Panc1 (cell line): ENCODE measurements at regions not wholly inside any gene's neighbourhood (a gene's known extent, or its start where the extent isn't known, plus 50 kb on each side); places are given as distances from the start of the nearest gene placed in this dataset.

Experiments
- ATAC-seq: fragments of 200-7000 bp; cut with Tn5 transposase; 2 replicates; pipeline ENCODE4 v1.9.1; 2020; ENCODE audit warnings: mild to moderate bottlenecking, moderate library complexity
- BruUV-seq: library from RNA; stranded (reverse); fragments of 400-500 nt; replicated peaks from 2 replicates; lab custom pipeline; 2021; lab: Mats Ljungman, UMichigan
- CTCF ChIA-PET: fragments of 300-600 bp; sonication (Branson Sonifier 250); formaldehyde crosslinking; loops from one replicate; lab custom pipeline; 2022; ENCODE audit warnings: antibody characterized with exemption; lab: Charles Lee
- POLR2A ChIA-PET: fragments of 300-600 bp; sonication (Branson Sonifier 250); formaldehyde crosslinking; loops from one replicate; lab custom pipeline; 2022; ENCODE audit warnings: antibody characterized with exemption; lab: Charles Lee
- DNase-seq: peaks from one replicate; pipeline ENCODE4 v3.0.0-alpha.2; 2010; ENCODE audit warnings: low read depth, low spot score
- H3K27ac ChIP-seq: 2 replicates; pipeline ENCODE4 v1.5.1; 2011; ENCODE audit warnings: mild to moderate bottlenecking, low read length, inconsistent platforms
- H3K27me3 ChIP-seq: fragments of 200-500 bp; sonication (Bioruptor generic); 2 replicates; pipeline ENCODE4 v1.6.0; 2014; ENCODE audit warnings: low read length, inconsistent platforms; ENCODE audit not compliant: control insufficient read depth, insufficient read depth
- H3K36me3 ChIP-seq: fragments of 200-500 bp; sonication (Bioruptor generic); 2 replicates; pipeline ENCODE4 v1.5.1; 2014; ENCODE audit warnings: inconsistent platforms, mild to moderate bottlenecking, low read length, moderate library complexity; ENCODE audit not compliant: control insufficient read depth, insufficient read depth
- H3K4me1 ChIP-seq: 2 replicates; pipeline ENCODE4 v1.5.1; 2011; ENCODE audit warnings: inconsistent platforms, mild to moderate bottlenecking, low read length, moderate library complexity; ENCODE audit not compliant: control insufficient read depth, insufficient read depth
- H3K4me3 ChIP-seq, 2 experiments: 2 replicates each; pipeline ENCODE4 v1.5.1; 2011 to 2012; ENCODE audit warnings: low read depth in 2 of 2, low read length in 2 of 2, mild to moderate bottlenecking in 2 of 2, inconsistent platforms in 1 of 2, moderate library complexity in 1 of 2
- H3K9me3 ChIP-seq: fragments of 200-500 bp; sonication (Bioruptor generic); 2 replicates; pipeline ENCODE4 v1.5.1; 2014; ENCODE audit warnings: low read depth, mild to moderate bottlenecking, inconsistent platforms, low read length, moderate library complexity; ENCODE audit not compliant: control insufficient read depth, insufficient read depth
- CTCF ChIP-seq: fragments of 450-650 bp; IDR thresholded peaks from 2 replicates; pipeline ENCODE4 v1.5.1; 2017; ENCODE audit warnings: mild to moderate bottlenecking
- POLR2AphosphoS5 ChIP-seq: IDR thresholded peaks from 2 replicates; pipeline ENCODE4 v1.6.1; 2012; ENCODE audit warnings: mild to moderate bottlenecking, low read depth, low read length, moderate library complexity
- REST ChIP-seq, 2 experiments: IDR thresholded peaks; 2 replicates each; pipeline ENCODE4 v1.6.1; 2011 to 2012; ENCODE audit warnings: low read depth in 2 of 2, control low read depth in 1 of 2, low read length in 1 of 2, mild to moderate bottlenecking in 1 of 2, moderate library complexity in 1 of 2; ENCODE audit not compliant: insufficient read depth in 1 of 2
- SIN3A ChIP-seq: IDR thresholded peaks from 2 replicates; pipeline ENCODE4 v1.6.1; 2012; ENCODE audit warnings: low read depth, mild to moderate bottlenecking, low read length, moderate library complexity, borderline replicate concordance; ENCODE audit not compliant: insufficient read depth
- TCF7L2 ChIP-seq: IDR thresholded peaks from 2 replicates; pipeline ENCODE4 v1.6.1; 2011; ENCODE audit warnings: mild to moderate bottlenecking, low read depth, low read length, inconsistent platforms
- in situ Hi-C: cut with HindIII; loops from 2 replicates; pipeline ENCODE4 v1.10.0; 2016; ENCODE audit warnings: low sequenced_read_pairs, low pct_unique_long_range_greater_than_20kb
- intact Hi-C: fragments of 100-400 bp; cut with micrococcal nuclease; formaldehyde crosslinking; loops from one replicate; pipeline ENCODE4 v1.10.0; 2022; ENCODE audit not compliant: unreplicated experiment

- no peaks in the 10 kb centered on the region for H3K9me3 ChIP-seq
- no peak overlapping the region for H3K27ac ChIP-seq
- TF ChIP-seq SIN3A (no peak), TCF7L2 (no peak), POLR2AphosphoS5 (no peak), REST (IDR thresholded peaks at IDR 0.05; ENCODE audit: insufficient read depth in 1 of 2, low read depth in 2 of 2, low read length in 1 of 2) (no peak), CTCF (no peak)
- ChIA-PET POLR2A (no interaction called here), CTCF (no interaction called here)
- DNase-seq (no peak), ATAC-seq (no peak)
- in situ Hi-C loops: no loop called here
- no TSS peak for BruUV-seq
- no peak overlapping the region for H3K4me3 ChIP-seq
- intact Hi-C loops: no loop called here
- H3K27me3 ChIP-seq: no peaks in the 10 kb centered on the region
- no peaks in the 10 kb centered on the region for H3K4me1 ChIP-seq
- H3K36me3 ChIP-seq: no peaks in the 10 kb centered on the region
Measured at GRCh38 chr2:221006084-221006483, 566.0 kb downstream of the EPHA4 start.

- DNase-seq (no peak), ATAC-seq (no peak)
- intact Hi-C loops: no loop called here
- TF ChIP-seq CTCF (no peak), TCF7L2 (no peak), POLR2AphosphoS5 (no peak), REST (IDR thresholded peaks at IDR 0.05; ENCODE audit: insufficient read depth in 1 of 2, low read depth in 2 of 2, low read length in 1 of 2) (no peak), SIN3A (no peak)
- no peak overlapping the region for H3K27ac ChIP-seq
- no peaks in the 10 kb centered on the region for H3K9me3 ChIP-seq
- no peaks in the 10 kb centered on the region for H3K27me3 ChIP-seq
- POLR2A ChIA-PET: no interaction called here
- no peaks in the 10 kb centered on the region for H3K4me1 ChIP-seq
- CTCF ChIA-PET: no interaction called here
- no peaks in the 10 kb centered on the region for H3K36me3 ChIP-seq
- no peak overlapping the region for H3K4me3 ChIP-seq
- in situ Hi-C loops: no loop called here
- no TSS peak for BruUV-seq
Measured at GRCh38 chr2:221016551-221016950, 555.6 kb downstream of the EPHA4 start.
